DMS114 treated with DMSO at 0.1 percent for 48 hours (cell line): ENCODE measurements at regions not wholly inside any gene's neighbourhood (a gene's known extent, or its start where the extent isn't known, plus 50 kb on each side); places are given as distances from the start of the nearest gene placed in this dataset.

Experiments used
- DNase-seq: peaks from one replicate; lab custom pipeline; 2025; ENCODE audit not compliant: unreplicated experiment; lab: John Stamatoyannopoulos, UW

GRCh38 chr20:22321191-22321590 lies 263.2 kb downstream of the FOXA2 start:
- DNase-seq, result no peak

GRCh38 chr20:22320245-22320915 lies 264.0 kb downstream of the FOXA2 start:
- no peak for DNase-seq

GRCh38 chr20:22315771-22316170 lies 268.6 kb downstream of the FOXA2 start:
- DNase-seq, result no peak

DNA sequence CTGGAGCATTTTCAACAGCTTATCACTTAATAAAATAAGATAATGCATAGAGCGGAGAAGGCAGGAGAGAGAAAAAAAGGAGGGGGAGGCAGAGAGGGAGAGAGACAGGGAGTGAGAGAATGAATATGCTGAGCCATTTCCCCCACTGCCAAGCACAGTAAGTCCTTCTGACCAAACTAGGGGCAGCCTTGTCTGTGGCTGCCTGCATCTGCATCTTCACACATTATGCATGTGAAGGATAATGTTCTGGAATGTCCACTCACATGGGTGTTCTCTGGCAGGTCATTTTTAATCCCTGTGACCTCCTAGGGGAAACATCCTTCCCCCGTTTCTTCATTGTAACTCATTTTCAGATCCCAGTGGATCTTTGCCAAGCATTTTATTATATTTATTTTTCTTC lies 269.3 kb downstream of the FOXA2 start:
- DNase-seq, result no peak

DNA sequence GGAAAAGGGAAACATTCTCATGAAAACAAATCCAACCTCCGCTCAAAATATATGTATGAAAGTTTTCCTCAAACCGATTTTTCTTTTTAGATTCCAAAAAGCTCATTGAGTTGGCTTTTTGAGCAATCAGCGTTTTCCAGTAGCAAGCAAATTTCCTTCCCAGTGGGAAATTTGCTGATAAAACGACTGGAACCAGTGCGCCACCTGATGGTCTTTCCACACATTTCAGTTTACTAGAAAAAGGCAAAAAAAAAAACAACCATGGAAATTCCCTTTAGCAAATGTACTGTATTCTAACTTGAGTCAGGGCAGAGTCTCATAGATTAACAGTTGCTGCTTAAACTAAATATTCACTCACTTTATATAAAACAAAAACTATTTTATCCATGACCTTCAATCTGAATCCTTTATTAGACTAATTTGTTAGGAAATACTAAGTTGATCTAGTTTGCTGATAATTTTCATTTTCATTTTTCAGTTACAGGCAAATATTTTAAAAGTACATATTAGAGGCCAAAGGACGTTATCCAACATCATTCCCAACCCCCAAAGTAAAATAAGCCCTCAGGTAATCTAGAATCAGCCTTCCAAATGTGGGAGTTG lies 271.5 kb downstream of the FOXA2 start:
- DNase-seq, result peak; percentile 36

DNA sequence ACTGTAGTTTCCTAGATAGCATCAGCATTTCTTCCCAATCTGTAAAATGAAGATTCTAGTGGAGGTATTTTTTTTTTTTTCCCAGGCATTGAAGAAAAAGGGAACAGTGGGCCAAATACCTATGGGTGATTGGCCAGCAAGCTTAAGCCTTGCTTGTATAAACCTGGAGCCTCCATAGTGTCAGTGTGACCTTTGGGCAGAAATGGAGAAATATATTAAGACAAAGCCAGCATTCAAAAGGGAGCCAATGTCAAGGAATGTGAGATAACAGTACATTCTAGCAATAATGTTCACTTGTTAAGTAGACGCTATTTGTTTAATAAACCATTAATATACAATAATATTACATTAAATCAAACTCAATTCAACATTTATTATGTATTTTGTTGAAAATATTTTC lies 275.4 kb downstream of the FOXA2 start:
- DNase-seq, result no peak

GRCh38 chr20:22307409-22307808 lies 277.0 kb downstream of the FOXA2 start:
- DNase-seq, result no peak

DNA sequence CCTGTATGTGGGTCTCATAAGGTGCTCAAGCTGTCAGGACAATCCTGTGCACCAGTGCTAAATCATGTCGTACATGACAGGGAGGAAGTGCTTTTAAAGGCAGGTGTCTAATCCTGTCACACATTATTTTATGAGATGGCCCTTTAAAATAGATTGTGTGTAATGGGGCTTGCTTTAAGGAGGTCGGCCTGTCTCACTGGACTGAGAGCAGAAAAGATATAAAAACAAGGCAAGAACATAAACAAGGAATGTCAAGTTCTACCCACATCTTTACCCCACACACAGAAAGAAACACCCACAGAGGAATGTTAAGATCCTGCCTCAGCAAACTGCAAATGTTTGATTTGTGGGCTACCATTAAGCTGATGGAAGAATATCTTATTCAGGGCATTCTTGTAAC lies 279.0 kb downstream of the FOXA2 start:
- DNase-seq, result no peak

DNA sequence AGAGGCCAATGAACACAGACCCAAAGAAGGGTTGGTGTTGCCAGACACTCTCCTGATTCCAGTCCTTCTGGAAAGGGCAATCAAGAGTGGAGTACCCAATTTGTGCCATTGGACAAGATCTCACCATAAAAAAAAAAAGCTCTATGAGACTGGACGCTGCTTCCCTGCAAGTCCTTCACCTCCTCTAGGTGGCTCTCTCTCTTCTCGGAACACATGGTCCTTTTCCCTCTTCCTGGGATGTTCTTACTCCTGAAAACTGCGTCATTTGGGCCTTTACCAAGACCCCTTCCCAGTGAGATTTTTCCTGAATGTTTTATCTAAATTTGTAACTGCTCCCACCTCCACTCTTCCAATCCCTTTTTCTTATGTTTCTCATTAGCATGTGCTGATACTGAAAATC lies 280.8 kb downstream of the FOXA2 start:
- DNase-seq, result no peak

GRCh38 chr20:22302039-22302438 lies 282.3 kb downstream of the FOXA2 start:
- no peak for DNase-seq

GRCh38 chr20:22293886-22294285 lies 290.5 kb downstream of the FOXA2 start:
- DNase-seq, result no peak

DNA sequence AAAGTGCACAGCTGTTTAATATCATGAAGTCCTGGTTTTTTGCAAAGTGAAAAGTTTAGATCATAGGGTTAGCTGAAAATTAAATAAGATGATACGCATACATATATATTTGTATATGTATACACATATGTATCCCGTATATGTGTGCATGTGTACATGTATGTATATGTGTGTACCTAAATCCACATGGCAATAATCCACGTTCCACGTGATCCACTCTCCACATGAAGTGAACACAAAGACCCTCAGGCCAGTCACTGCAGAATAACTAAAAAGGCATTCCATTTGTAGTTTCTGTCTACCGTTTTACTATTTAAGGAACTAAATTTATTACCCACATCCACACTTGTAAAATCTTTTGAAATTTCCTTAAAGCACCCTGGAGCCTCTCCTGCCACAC lies 294.9 kb downstream of the FOXA2 start:
- no peak for DNase-seq

DNA sequence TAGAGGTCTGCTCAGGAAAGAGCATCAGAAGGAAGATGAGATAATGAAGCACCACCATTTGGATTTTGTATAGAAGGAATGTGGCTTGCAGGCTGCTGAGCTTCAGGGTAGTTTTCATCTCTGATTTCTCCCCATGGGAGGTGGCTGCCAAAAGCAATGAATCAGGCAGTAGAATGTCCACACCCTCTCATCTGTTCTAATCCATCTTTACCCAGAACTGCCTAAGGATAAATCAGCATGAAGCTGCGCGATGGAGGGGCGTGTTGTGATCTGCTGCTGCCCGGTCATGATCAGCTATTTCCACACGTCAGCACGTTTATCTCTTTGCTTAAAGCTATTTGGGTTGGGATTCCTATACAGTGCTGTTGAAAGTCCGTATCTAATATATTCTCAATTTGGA lies 295.4 kb downstream of the FOXA2 start:
- DNase-seq, result no peak

- DNase-seq, result no peak
Measured at GRCh38 chr20:22288156-22288555, 296.2 kb downstream of the FOXA2 start.

- no peak for DNase-seq
Measured at GRCh38 chr20:22285555-22285954, 298.8 kb downstream of the FOXA2 start.

DNA sequence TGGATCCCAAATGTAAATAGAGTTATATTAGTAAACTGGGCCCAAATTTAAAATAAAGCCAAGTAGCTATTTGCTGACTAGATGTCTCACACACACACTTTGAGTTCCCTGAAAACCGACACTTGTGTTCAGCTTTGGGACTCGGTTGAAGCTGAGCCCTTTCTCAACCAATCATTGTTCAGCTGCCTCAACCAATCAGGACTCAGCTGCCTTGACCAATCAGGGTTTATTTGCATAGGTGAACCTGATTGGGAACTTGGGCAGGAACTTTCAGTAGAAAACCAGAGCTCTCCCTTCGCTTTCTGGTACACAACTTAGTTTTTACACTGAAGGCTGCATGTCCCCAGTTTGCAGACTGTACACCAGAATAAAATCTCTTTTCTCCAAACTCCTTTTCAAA lies 301.7 kb downstream of the FOXA2 start:
- DNase-seq, result no peak

- DNase-seq, result no peak
Measured at GRCh38 chr20:22274330-22274729, 310.0 kb downstream of the FOXA2 start.

GRCh38 chr20:22268675-22269074 lies 315.7 kb downstream of the FOXA2 start:
- no peak for DNase-seq

- DNase-seq, result no peak
Measured at GRCh38 chr20:22264917-22265316, 319.5 kb downstream of the FOXA2 start.

DNA sequence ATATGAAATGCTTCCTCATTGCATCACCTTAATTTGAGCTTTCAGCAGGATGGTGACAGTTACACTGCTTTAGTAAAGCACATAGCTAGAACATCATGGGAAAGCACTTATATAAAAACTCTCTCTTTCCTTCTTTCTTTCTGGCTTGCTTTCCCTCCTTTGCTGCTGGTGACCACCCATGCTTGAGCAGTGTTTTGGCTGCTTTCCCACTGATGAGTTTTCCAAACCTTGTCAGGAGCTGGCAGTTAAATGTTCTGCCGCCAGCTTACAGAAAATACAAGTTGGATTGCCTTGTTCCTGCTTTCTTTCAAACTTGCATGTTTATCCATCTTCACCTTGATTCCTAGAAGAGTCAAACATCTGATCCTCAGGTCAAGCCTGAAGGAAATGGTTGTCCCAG lies 323.9 kb downstream of the FOXA2 start:
- DNase-seq, result no peak

DNA sequence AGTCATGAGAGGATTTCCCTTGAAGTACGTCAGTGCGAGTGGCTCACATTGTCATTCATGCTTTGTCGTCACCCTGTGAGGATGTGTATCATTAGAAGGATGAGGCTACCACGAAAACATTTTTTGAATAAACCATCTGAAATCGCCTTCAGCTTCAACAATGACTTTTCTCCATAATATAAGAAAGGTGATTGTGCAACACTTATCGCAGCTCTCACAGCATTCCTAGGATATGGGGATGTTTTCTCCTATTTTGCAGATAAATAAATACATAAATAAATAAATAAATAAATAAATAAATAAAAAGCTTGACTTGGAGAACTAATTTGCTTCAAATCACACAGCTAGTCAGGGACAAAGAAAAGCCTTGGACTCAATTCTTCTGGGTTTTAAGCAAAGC lies 326.5 kb downstream of the FOXA2 start:
- DNase-seq, result no peak

GRCh38 chr20:22248051-22248667 lies 336.2 kb downstream of the FOXA2 start:
- peak; percentile 5 for DNase-seq

GRCh38 chr20:22245139-22245538 lies 339.2 kb downstream of the FOXA2 start:
- DNase-seq, result no peak
